Loucy (cell line): ENCODE measurements at regions not wholly inside any gene's neighbourhood (a gene's known extent, or its start where the extent isn't known, plus 50 kb on each side); places are given as distances from the start of the nearest gene placed in this dataset.

Source experiments
- CTCF ChIP-seq: fragments of 200-600 bp; sonication (generic); conservative IDR thresholded peaks from 2 replicates; pipeline ENCODE4 v1.5.1; 2014; ENCODE audit warnings: mild to moderate bottlenecking, antibody characterized with exemption, low read length
- EZH2phosphoT487 ChIP-seq: fragments of 200-600 bp; IDR thresholded peaks from 2 replicates; pipeline ENCODE4 v1.6.1; 2018; ENCODE audit warnings: antibody characterized with exemption, mild to moderate bottlenecking, moderate library complexity, borderline replicate concordance

DNA sequence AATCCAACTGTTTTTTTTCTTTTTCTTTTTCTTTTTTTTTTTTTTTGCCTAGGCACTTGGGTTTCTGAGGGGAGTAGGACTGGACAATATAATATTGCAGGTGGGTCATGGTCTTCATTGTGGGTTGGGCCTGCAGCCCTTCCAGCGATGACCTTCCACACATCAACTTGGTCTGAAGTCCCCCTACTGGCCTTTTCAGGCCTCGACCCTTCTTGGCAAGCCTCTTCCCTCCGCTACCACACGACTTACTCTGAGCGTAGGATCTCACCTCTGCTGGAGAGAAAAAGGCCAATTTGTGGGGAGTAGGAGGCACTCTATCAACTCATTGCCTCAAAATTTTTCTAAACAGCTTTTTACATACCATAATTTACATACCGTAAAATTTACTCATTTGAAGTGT is 51.1 kb upstream of the GRIK3 start:
- peak; percentile 21; the same call in 1 of the 2 replicates for TF ChIP-seq CTCF
- TF ChIP-seq EZH2phosphoT487 = no peak
